ENCODE measurements at regions not wholly inside any gene's neighbourhood (a gene's known extent, or its start where the extent isn't known, plus 50 kb on each side); places are given as distances from the start of the nearest gene placed in this dataset.

DNA sequence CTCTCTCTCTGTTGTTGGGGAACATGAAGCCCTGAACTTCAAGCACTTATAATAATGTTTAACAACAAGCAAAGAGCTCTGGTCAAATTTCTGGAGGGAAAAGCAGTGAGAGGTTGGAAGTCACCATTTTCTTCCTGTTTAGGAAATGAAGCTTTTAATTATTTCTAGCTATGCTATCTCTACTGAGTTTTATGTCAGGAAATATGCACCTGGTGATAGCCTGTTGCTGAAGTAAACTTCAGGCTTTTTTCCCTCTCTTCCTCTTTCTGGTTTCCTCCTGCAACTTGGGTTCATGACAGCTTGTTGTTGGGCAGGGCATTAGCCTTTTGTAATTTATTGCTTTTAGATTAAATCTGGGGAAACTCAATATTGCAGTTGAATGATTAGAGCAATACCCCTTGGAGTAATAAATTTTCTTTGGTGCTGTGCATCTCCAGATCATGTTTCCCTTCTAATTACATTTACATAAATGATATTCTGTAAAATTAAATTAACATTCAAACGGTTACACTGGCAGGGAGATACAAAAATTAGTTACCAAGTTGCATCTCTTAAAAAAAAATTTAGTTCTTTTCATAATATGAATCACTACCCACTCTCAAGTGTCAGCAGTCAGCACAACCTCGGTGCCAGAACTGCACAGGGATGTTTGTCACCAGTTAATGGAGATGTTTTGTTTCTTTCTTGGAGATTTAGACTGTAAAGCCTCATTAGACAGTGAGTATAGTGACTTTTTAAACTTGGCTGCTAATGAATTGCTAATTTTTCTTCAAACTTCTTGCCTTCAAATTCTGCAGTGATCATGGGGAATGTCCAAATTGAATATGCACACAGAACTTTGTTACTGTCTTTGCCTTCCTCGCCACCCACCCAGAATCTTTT is 466.6 kb upstream of the ETAA1 start:
- ATAC-seq (no peak), DNase-seq (ENCODE audit: low read depth, low spot score) (no peak)
- H3K4me1 ChIP-seq (ENCODE audit: control insufficient read depth, insufficient read depth, low read length): no peaks in the 10 kb centered on the region
- in situ Hi-C loops (cut with HindIII; ENCODE audit: low pct_unique_long_range_greater_than_20kb, low sequenced_read_pairs): no loop called here
- H3K36me3 ChIP-seq (ENCODE audit: control insufficient read depth, insufficient read depth, low read length): no peaks in the 10 kb centered on the region
- no peak overlapping the region for H3K4me3 ChIP-seq (ENCODE audit: low read depth in 2 of 2, low read length in 2 of 2)
- no peaks in the 10 kb centered on the region for H3K27me3 ChIP-seq (ENCODE audit: control insufficient read depth, insufficient read depth, low read length)
- H3K9me3 ChIP-seq (ENCODE audit: control insufficient read depth, insufficient read depth, low read depth, low read length): no peaks in the 10 kb centered on the region
- ChIA-PET CTCF (no interaction called here), POLR2A (no interaction called here)
- TF ChIP-seq TCF7L2 (IDR thresholded peaks at IDR 0.05; ENCODE audit: low read depth, low read length) (no peak), SIN3A (IDR thresholded peaks at IDR 0.05; ENCODE audit: borderline replicate concordance, insufficient read depth, low read depth, low read length) (no peak), POLR2AphosphoS5 (IDR thresholded peaks at IDR 0.05; ENCODE audit: low read depth, low read length) (no peak)
- TF ChIP-seq, protein P1, sequence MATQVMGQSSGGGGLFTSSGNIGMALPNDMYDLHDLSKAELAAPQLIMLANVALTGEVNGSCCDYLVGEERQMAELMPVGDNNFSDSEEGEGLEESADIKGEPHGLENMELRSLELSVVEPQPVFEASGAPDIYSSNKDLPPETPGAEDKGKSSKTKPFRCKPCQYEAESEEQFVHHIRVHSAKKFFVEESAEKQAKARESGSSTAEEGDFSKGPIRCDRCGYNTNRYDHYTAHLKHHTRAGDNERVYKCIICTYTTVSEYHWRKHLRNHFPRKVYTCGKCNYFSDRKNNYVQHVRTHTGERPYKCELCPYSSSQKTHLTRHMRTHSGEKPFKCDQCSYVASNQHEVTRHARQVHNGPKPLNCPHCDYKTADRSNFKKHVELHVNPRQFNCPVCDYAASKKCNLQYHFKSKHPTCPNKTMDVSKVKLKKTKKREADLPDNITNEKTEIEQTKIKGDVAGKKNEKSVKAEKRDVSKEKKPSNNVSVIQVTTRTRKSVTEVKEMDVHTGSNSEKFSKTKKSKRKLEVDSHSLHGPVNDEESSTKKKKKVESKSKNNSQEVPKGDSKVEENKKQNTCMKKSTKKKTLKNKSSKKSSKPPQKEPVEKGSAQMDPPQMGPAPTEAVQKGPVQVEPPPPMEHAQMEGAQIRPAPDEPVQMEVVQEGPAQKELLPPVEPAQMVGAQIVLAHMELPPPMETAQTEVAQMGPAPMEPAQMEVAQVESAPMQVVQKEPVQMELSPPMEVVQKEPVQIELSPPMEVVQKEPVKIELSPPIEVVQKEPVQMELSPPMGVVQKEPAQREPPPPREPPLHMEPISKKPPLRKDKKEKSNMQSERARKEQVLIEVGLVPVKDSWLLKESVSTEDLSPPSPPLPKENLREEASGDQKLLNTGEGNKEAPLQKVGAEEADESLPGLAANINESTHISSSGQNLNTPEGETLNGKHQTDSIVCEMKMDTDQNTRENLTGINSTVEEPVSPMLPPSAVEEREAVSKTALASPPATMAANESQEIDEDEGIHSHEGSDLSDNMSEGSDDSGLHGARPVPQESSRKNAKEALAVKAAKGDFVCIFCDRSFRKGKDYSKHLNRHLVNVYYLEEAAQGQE (IDR thresholded peaks at IDR 0.05; ENCODE audit: insufficient read depth in 1 of 2, low read depth in 2 of 2, low read length in 1 of 2): no peak
- TF ChIP-seq, protein P2, sequence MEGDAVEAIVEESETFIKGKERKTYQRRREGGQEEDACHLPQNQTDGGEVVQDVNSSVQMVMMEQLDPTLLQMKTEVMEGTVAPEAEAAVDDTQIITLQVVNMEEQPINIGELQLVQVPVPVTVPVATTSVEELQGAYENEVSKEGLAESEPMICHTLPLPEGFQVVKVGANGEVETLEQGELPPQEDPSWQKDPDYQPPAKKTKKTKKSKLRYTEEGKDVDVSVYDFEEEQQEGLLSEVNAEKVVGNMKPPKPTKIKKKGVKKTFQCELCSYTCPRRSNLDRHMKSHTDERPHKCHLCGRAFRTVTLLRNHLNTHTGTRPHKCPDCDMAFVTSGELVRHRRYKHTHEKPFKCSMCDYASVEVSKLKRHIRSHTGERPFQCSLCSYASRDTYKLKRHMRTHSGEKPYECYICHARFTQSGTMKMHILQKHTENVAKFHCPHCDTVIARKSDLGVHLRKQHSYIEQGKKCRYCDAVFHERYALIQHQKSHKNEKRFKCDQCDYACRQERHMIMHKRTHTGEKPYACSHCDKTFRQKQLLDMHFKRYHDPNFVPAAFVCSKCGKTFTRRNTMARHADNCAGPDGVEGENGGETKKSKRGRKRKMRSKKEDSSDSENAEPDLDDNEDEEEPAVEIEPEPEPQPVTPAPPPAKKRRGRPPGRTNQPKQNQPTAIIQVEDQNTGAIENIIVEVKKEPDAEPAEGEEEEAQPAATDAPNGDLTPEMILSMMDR (IDR thresholded peaks at IDR 0.05): no peak
- BruUV-seq (replicated peaks): no TSS peak
- no peak overlapping the region for H3K27ac ChIP-seq (ENCODE audit: low read length)
- intact Hi-C loops (cut with micrococcal nuclease; ENCODE audit: unreplicated experiment): no loop called here

DNA sequence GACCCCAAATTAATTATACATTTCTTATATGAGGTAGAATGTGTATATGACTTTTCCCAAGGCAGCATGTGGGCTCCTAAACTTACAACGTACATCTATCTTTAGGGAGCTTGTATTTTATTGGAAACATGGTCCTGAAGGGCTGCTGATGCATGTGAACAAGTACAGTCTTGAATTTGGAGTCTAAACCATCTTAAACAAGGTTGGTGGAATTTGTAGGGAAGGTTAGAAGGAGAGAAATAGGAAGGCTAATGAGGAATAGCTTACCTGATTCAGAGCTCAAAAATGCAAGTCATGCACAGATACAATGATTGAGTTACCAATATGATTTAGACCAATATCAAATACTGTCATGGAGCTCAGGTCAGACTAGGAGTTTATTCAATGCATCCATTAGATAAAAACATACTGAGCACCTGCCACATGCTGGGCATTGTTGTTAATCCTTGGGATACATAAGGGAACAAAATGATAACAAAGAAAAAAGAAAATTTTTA is 458.6 kb upstream of the ETAA1 start:
- POLR2A ChIA-PET: no interaction called here

More for the DNA sequence above, 458.6 kb upstream of the ETAA1 start:
- CTCF ChIA-PET: no interaction called here
- BruUV-seq (replicated peaks): no TSS peak
- Histone ChIP-seq H3K27me3 (ENCODE audit: control insufficient read depth, insufficient read depth, low read length) (no peaks in the 10 kb centered on the region), H3K36me3 (ENCODE audit: control insufficient read depth, insufficient read depth, low read length) (no peaks in the 10 kb centered on the region), H3K27ac (ENCODE audit: low read length) (no peak overlapping the region), H3K9me3 (ENCODE audit: control insufficient read depth, insufficient read depth, low read depth, low read length) (no peaks in the 10 kb centered on the region), H3K4me3 (ENCODE audit: low read depth in 2 of 2, low read length in 2 of 2) (no peak overlapping the region), H3K4me1 (ENCODE audit: control insufficient read depth, insufficient read depth, low read length) (no peaks in the 10 kb centered on the region)
- no peak for ATAC-seq
- TF ChIP-seq POLR2AphosphoS5 (IDR thresholded peaks at IDR 0.05; ENCODE audit: low read depth, low read length) (no peak), TCF7L2 (IDR thresholded peaks at IDR 0.05; ENCODE audit: low read depth, low read length) (no peak), SIN3A (IDR thresholded peaks at IDR 0.05; ENCODE audit: borderline replicate concordance, insufficient read depth, low read depth, low read length) (no peak)
- TF ChIP-seq, protein P1 (IDR thresholded peaks at IDR 0.05; ENCODE audit: insufficient read depth in 1 of 2, low read depth in 2 of 2, low read length in 1 of 2): no peak
- TF ChIP-seq, protein P2 (IDR thresholded peaks at IDR 0.05): no peak
- in situ Hi-C loops (cut with HindIII; ENCODE audit: low pct_unique_long_range_greater_than_20kb, low sequenced_read_pairs) (no loop called here), intact Hi-C loops (cut with micrococcal nuclease; ENCODE audit: unreplicated experiment) (no loop called here)
- no peak for DNase-seq (ENCODE audit: low read depth, low spot score)
